Stimulated activated CD8-positive, alpha-beta memory T cell treated with anti-CD3 and anti-CD28 coated beads, Interleukin-2, amount 100 ng/mL, for 48 hours (primary cell): ENCODE measurements at regions not wholly inside any gene's neighbourhood (a gene's known extent, or its start where the extent isn't known, plus 50 kb on each side); places are given as distances from the start of the nearest gene placed in this dataset.
"Not testable (repeated sequence)": the region's sequence is repeated elsewhere in the genome, so short reads cannot be mapped to it uniquely, and the experiment has no call there.

ENCODE experiments used
- DNase-seq, 2 donors: peaks; one replicate each; pipeline ENCODE4 v3.0.0-alpha.2; 2020; ENCODE audit warnings: low read depth in 2 of 2

DNA sequence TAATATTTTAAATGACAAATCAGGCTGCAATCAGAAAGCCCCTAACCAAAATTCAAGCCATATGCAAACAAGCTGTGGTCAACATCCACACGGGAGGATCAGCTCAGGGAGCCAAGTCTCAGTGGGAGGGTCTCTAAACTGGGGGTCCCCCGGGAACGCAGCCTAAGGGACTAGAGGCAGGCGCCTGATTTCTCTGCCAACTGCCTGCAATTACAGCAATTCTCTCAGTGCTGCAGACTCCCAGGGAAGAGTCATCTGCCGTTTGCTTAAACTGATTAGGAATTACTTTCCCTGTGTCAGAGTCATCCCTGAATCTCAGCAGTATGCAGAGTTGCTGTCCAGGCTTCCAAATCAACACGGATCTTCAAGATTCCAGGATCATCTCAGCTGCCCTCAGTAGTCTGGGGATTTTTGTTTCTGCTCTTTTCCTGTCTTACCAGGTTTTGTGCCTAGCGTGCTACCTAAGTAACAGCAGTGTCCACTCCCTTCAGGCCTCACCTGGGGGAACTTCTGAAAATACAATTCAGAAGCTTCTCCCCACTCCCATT lies 247.8 kb downstream of the RRAGC start:
- DNase-seq: no peak

DNA sequence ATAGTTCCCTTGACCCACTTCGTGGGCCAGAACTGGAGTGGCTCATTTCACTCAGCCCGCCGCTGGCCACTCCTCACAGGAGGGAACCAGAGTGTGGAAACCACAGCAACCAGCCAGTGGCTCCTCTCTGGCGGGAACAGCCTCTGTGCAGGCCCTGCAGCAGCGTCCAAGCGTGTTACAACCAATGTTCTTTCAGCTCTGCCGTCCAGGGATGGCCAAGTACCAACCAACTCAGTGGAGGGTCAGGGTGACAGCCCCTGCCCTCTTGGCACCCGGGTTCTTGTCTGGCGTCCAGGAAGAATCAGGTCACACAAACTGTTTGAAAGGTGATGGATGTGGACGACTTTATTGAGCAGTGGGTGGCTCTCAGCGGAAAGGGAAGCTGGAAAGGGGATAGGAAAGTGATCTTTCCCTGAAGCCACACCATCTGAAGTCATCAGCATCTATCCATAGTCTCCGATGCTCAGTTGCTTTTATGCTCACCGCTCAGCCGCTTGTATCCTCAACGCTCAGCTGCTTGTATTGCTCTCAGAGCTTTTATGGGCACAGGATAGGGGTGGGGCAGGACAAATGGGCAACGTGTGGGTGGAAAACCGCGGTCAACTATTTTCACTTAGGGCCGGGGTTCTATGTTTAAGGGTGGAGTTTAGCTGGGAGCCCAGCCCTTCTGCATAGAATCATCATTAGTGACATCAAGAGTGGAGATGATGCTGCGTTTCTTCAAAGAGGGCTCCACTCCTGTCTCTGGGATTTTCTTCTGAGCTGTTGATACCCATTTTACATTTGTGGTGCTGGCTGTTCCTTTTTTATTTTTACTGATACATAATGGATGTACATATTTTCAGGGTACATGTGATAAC lies 250.2 kb downstream of the RRAGC start:
- no peak for DNase-seq

DNA sequence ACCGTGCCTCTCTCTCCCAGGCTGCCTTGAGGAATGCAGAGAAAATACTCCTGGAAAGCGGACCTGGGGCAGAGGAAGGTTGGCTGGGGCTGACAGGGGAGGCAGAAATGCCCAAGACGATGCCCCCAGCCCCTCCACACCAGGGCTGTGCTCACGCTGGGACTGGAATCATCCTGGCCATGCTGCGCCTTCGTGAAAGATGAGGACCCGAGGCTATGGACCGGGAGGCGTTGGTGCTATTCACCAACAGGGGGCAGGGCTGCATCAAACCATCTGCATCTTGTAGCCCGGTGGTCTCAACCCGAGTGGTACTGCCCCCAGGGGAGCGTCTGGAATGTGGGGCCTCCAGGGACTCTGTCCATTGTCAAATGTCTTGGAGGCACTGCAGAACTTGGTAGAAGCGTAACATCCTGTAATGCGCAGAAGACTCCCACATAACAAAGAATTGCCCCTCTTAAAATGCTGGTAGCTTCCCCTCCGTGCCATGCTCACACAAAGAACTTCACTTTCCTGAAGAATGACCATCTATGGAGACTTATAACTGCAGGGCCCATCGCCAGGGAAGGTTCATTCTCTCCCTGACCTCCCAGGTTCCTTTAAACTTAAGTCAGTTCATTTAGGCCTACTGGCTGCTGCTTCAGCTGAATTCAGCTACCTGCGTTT lies 251.2 kb downstream of the RRAGC start:
- DNase-seq: peak in 1 of 2 donors; percentile 8

GRCh38 chr1:38607526-38607925 lies 252.0 kb downstream of the RRAGC start:
- DNase-seq: no peak

DNA sequence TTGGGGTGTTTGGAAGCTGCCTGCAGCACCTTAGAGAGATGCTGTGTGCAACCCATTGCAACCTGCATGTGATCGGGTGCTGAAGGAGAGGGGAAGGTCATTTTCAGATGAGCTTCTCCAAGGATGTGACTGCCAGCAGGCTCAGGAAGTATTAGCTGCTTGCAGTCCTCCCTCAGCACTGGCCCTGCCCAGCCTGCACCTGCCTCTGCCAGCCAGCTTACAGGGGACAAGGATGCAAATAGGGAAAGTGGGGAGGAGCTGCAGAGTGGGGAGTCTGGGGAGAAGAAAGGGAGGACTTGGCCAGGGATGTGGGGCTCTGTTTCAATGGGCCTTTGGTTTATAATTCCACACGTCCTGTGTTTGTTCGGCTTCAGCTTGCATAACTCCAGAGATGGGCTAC lies 254.5 kb downstream of the RRAGC start:
- no peak for DNase-seq

- DNase-seq: no peak
Observed at GRCh38 chr1:38603907-38604306, 255.7 kb downstream of the RRAGC start.

- no peak for DNase-seq
Observed at GRCh38 chr1:38600905-38601304, 258.7 kb downstream of the RRAGC start.

DNA sequence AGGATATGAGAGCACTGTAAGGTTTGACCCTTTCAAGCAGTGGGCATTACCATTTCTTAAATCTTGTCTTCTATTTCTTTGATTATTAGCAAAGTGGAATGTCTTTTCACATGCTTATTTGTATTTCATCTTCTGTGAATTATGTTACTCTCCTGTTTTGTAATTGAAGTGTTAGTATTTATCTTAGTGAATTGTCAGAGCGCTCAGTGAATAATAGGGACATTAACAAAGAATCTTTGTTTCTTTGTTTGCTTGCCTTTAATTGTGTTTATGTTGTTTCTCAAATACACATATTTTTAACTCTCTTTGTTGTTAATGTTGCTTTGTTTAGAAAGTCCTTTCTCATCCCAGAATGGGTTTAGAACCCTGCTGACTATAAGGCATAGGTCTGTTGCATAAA lies 259.3 kb downstream of the RRAGC start:
- no peak for DNase-seq

- no peak for DNase-seq
Observed at GRCh38 chr1:38598118-38598517, 261.5 kb downstream of the RRAGC start.

GRCh38 chr1:38589036-38589435 lies 270.5 kb downstream of the RRAGC start:
- no peak for DNase-seq

GRCh38 chr1:38587766-38588165 lies 271.8 kb downstream of the RRAGC start:
- no peak for DNase-seq

DNA sequence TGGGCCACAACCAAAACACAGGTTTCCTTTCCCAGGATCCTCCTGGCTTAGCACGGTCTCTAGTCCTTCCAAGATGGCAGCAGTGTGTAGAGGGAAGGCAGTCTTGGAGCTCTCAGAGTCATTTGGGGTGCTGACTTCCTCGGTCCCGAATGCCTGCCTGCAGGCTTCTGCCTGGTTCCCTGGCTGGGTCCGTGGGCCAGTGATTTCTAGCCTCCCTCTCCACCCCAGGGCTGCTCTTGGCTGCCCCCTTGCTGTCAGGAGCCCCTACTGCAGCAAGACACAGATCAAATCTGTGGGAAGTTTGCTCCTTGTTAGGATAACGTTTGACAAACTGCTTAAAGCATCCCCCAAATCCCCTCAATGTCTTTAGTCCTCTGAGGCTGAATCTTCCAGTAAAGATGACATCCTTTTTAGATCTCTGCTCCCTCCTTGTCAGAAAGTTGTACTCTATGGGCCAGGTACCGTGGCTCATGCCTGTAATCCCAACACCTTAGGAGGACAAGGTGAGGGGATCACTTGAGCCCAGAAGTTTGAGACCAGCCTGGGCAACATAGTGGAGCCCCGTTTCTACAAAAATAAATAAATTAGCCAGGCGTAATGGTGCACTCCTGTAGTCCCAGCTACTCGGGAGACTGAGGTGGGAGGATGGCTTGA lies 272.5 kb downstream of the RRAGC start:
- peak; percentile 27 to 34 for DNase-seq

DNA sequence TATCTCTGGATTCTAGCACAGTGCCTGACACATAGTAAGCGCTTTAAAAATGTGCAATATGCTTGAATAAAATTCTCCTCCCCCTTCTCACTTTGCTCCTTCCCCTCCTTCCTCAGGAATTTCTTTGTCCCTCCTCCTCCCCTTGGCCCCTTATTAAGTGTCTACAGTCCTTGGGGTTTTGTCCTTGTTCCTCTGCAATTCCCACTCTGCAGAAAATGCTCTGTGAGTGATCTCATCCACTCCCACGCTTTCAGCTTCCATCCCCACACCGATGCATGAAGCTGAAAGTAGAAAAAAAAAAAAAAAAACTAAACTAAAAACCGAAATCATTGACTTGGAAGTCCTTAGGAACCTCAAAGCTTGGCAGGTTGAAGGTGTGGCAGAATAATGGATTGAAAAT lies 273.6 kb downstream of the RRAGC start:
- DNase-seq: no peak

DNA sequence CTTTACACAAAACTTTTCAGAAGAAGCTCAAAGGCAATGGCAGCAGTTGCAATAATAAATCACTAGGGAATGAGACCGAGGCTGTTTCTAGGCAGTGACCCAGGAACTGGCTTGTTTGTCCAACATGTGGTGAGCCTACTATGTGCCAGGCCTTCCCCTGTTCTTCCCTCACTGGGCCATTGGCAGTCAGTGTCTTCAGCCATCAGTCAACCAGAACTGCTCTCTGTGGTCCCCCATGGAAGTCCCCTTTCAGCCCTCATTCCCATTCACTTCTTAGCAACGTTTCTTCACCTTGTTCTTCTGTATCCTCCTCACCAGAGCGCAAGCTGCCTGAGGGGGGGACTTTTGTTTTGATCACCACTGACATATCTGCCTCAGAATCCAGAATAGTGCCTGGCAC lies 274.1 kb downstream of the RRAGC start:
- no peak for DNase-seq

GRCh38 chr1:38584448-38585355 lies 274.9 kb downstream of the RRAGC start:
- DNase-seq: no peak

GRCh38 chr1:38583287-38583686 lies 276.3 kb downstream of the RRAGC start:
- DNase-seq: not testable (repeated sequence)

DNA sequence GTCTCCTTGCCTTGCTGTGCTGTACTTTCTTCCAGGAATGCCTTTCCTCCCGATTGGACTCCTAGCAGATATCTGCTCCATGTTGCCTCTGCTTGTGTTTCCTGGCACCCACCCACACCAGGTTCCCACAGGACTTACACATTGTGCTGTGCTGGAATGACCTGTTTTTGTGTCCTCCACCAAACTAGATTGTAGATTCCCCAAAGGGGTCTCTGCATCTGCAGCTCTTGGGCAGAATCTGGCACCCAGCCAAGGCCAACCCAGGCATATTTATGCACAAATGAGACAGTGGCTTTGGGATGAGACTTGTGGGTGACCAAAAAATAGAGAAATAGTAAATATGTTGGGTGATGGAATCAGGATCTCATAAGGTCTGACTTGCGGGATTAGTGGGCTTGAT lies 278.2 kb downstream of the RRAGC start:
- DNase-seq: no peak

DNA sequence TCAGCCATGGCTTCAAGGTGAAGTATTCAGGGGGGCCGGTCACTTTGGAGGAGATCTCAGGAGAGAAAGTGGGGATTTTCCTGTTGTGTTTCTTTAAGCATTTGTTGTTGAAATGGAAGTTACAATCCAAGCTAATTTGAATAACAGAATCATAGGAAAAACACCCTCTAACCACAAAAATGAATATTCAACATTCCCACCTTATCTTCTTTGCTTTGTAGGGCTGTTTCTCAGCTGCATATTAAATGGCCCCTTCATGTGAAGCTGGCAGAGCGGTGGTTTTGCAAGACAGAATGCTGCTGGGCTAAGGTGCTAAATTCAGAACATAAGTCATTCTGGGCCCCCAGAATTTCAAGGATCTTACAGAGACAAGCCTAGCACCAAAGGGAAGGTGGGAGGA lies 279.0 kb downstream of the RRAGC start:
- DNase-seq: no peak

GRCh38 chr1:38579056-38579455 lies 280.5 kb downstream of the RRAGC start:
- no peak for DNase-seq

DNA sequence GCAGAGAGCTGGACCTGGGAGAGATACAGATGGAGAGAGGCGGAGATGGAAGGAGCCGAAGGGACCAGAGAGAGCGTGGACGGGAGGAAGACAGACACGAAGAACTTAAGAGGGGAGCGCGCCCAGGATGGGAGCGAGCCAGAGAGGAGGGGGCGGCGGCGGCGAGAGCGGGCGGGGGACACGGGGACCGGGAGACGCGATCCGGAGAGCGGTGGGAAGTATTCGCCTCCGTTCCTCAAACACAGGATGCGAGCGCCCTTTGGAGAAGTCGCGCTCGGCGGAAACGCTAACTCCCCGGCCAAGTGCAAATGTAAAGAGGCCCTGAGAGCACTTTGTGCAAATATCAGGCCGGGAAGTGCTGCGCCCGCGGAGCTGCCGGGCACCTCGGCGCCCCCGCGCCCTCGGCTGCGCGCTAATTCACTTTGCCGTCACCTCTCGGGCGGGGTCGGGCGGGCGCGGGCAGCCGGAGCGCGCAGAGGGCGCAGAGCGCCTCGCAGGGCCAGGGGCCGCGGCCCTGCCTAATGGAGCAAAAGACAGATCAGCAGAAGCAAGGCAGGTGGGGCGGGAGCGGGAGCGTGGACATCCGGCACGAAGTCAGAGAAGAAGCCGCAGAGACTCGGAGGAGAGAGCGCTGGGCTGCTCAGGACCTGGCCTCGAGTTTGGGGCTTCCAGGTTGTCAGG lies 281.2 kb downstream of the RRAGC start:
- DNase-seq: no peak

DNA sequence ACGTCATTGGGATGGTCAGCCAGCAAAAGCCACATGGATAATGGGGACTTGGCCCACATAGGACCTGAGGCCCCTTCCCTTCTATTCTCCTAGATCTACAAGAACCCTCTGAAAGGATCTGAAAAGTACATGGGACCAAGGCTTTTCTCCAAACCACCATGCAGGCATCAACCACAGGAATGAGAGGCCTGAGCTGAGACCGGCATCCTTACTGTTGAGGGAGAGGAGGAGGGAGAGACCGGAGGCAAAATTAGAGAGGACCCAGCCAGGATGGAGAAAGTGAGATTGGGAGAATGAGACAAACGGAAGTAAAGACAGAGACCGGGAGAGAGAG lies 281.7 kb downstream of the RRAGC start:
- DNase-seq: no peak
